HepG2 (cell line): ENCODE measurements at regions not wholly inside any gene's neighbourhood (a gene's known extent, or its start where the extent isn't known, plus 50 kb on each side); places are given as distances from the start of the nearest gene placed in this dataset.

Experiments used
- SIX1 ChIP-seq: sonication (generic); formaldehyde crosslinking; IDR thresholded peaks from 2 replicates; pipeline ENCODE4 v1.4.0; 2020; ENCODE audit warnings: missing genetic modification reagents, borderline replicate concordance
- TFDP2 ChIP-seq: sonication (generic); formaldehyde crosslinking; IDR thresholded peaks from 2 replicates; pipeline ENCODE4 v1.4.0; 2020; ENCODE audit warnings: missing genetic modification reagents
- TF ChIP-seq, protein P1 (sequence below): sonication (generic); formaldehyde crosslinking; IDR thresholded peaks from 2 replicates; pipeline ENCODE4 v1.4.0; 2020; ENCODE audit warnings: missing genetic modification reagents, borderline replicate concordance
- TF ChIP-seq, protein P2 (sequence below): sonication (generic); formaldehyde crosslinking; IDR thresholded peaks from 2 replicates; pipeline ENCODE4 v1.4.0; 2020; ENCODE audit warnings: missing genetic modification reagents, borderline replicate concordance

- TF ChIP-seq, protein P1, sequence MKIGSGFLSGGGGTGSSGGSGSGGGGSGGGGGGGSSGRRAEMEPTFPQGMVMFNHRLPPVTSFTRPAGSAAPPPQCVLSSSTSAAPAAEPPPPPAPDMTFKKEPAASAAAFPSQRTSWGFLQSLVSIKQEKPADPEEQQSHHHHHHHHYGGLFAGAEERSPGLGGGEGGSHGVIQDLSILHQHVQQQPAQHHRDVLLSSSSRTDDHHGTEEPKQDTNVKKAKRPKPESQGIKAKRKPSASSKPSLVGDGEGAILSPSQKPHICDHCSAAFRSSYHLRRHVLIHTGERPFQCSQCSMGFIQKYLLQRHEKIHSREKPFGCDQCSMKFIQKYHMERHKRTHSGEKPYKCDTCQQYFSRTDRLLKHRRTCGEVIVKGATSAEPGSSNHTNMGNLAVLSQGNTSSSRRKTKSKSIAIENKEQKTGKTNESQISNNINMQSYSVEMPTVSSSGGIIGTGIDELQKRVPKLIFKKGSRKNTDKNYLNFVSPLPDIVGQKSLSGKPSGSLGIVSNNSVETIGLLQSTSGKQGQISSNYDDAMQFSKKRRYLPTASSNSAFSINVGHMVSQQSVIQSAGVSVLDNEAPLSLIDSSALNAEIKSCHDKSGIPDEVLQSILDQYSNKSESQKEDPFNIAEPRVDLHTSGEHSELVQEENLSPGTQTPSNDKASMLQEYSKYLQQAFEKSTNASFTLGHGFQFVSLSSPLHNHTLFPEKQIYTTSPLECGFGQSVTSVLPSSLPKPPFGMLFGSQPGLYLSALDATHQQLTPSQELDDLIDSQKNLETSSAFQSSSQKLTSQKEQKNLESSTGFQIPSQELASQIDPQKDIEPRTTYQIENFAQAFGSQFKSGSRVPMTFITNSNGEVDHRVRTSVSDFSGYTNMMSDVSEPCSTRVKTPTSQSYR (CRISPR knock-in tag): no peak
- TF ChIP-seq, protein P2, sequence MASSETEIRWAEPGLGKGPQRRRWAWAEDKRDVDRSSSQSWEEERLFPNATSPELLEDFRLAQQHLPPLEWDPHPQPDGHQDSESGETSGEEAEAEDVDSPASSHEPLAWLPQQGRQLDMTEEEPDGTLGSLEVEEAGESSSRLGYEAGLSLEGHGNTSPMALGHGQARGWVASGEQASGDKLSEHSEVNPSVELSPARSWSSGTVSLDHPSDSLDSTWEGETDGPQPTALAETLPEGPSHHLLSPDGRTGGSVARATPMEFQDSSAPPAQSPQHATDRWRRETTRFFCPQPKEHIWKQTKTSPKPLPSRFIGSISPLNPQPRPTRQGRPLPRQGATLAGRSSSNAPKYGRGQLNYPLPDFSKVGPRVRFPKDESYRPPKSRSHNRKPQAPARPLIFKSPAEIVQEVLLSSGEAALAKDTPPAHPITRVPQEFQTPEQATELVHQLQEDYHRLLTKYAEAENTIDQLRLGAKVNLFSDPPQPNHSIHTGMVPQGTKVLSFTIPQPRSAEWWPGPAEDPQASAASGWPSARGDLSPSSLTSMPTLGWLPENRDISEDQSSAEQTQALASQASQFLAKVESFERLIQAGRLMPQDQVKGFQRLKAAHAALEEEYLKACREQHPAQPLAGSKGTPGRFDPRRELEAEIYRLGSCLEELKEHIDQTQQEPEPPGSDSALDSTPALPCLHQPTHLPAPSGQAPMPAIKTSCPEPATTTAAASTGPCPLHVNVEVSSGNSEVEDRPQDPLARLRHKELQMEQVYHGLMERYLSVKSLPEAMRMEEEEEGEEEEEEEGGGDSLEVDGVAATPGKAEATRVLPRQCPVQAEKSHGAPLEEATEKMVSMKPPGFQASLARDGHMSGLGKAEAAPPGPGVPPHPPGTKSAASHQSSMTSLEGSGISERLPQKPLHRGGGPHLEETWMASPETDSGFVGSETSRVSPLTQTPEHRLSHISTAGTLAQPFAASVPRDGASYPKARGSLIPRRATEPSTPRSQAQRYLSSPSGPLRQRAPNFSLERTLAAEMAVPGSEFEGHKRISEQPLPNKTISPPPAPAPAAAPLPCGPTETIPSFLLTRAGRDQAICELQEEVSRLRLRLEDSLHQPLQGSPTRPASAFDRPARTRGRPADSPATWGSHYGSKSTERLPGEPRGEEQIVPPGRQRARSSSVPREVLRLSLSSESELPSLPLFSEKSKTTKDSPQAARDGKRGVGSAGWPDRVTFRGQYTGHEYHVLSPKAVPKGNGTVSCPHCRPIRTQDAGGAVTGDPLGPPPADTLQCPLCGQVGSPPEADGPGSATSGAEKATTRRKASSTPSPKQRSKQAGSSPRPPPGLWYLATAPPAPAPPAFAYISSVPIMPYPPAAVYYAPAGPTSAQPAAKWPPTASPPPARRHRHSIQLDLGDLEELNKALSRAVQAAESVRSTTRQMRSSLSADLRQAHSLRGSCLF (CRISPR knock-in tag): no peak
- TF ChIP-seq TFDP2 (CRISPR knock-in tag): no peak
- TF ChIP-seq SIX1 (CRISPR knock-in tag): no peak
These were observed 750.8 kb upstream of the ACVR2A start (continued) for GRCh38 chr2:147094077-147094476.
